GM23338 (cell line): ENCODE measurements at regions not wholly inside any gene's neighbourhood (a gene's known extent, or its start where the extent isn't known, plus 50 kb on each side); places are given as distances from the start of the nearest gene placed in this dataset.

ENCODE experiments used
- ATAC-seq: fragments of 200-7000 bp; cut with Tn5 transposase; 3 replicates; pipeline ENCODE4 v1.9.1; 2020
- DNase-seq: peaks from one replicate; pipeline ENCODE4 v3.0.0-alpha.2; 2015; ENCODE audit warnings: low spot score
- H2AFZ ChIP-seq: fragments of 200-600 bp; sonication (generic); 2 replicates; pipeline ENCODE4 v1.8.0; 2016; ENCODE audit warnings: antibody characterized with exemption, mild to moderate bottlenecking, moderate library complexity
- H3F3A ChIP-seq: fragments of 200-600 bp; sonication (generic); replicated peaks from 2 replicates; pipeline ENCODE4 v1.8.0; 2017; ENCODE audit warnings: antibody characterized with exemption, mixed run types, low read depth
- H3K27ac ChIP-seq: fragments of 200-600 bp; sonication (generic); 2 replicates; pipeline ENCODE4 v1.6.1; 2016; ENCODE audit warnings: low read depth
- H3K27me3 ChIP-seq: fragments of 200-600 bp; sonication (generic); 2 replicates; pipeline ENCODE4 v1.8.0; 2016; ENCODE audit warnings: mild to moderate bottlenecking, mixed run types, moderate library complexity; ENCODE audit not compliant: insufficient read depth
- H3K36me3 ChIP-seq: fragments of 200-600 bp; sonication (generic); 2 replicates; pipeline ENCODE4 v1.8.0; 2016; ENCODE audit warnings: mild to moderate bottlenecking; ENCODE audit not compliant: insufficient read depth
- H3K4me1 ChIP-seq: fragments of 200-600 bp; sonication (generic); 2 replicates; pipeline ENCODE4 v1.8.0; 2016; ENCODE audit warnings: mild to moderate bottlenecking, moderate library complexity; ENCODE audit not compliant: insufficient read depth
- H3K4me2 ChIP-seq: fragments of 200-600 bp; sonication (generic); 2 replicates; pipeline ENCODE4 v1.7.1; 2017; ENCODE audit warnings: mixed run types
- H3K4me3 ChIP-seq: fragments of 200-600 bp; sonication (generic); 2 replicates; pipeline ENCODE4 v1.6.1; 2016; ENCODE audit warnings: mixed run types
- H3K79me2 ChIP-seq: fragments of 200-600 bp; sonication (generic); replicated peaks from 2 replicates; pipeline ENCODE4 v1.8.0; 2017; ENCODE audit warnings: mild to moderate bottlenecking; ENCODE audit not compliant: insufficient read depth
- H3K9me2 ChIP-seq: fragments of 200-600 bp; sonication (generic); 2 replicates; pipeline ENCODE4 v1.8.0; 2017; ENCODE audit not compliant: insufficient read depth
- H4K20me1 ChIP-seq: fragments of 200-600 bp; sonication (generic); replicated peaks from 2 replicates; pipeline ENCODE4 v1.8.0; 2017; ENCODE audit warnings: mild to moderate bottlenecking; ENCODE audit not compliant: insufficient read depth
- H3K27ac Mint-ChIP-seq: 2 replicates; pipeline ENCODE4 v1.8.0; 2020; ENCODE audit warnings: inconsistent platforms, mild to moderate bottlenecking, moderate library complexity, mixed read lengths
- H3K27me3 Mint-ChIP-seq: 3 replicates; pipeline ENCODE4 v1.8.0; 2022; ENCODE audit warnings: low read depth, mild to moderate bottlenecking, moderate library complexity, mixed read lengths, inconsistent platforms; ENCODE audit not compliant: insufficient read depth, poor library complexity
- H3K36me3 Mint-ChIP-seq: 3 replicates; pipeline ENCODE4 v1.8.0; 2021; ENCODE audit warnings: low read depth, mild to moderate bottlenecking, inconsistent platforms, moderate library complexity, mixed read lengths
- H3K4me1 Mint-ChIP-seq: 3 replicates; pipeline ENCODE4 v1.8.0; 2020; ENCODE audit warnings: mild to moderate bottlenecking, inconsistent platforms, mixed read lengths
- H3K4me3 Mint-ChIP-seq: 3 replicates; pipeline ENCODE4 v1.8.0; 2021; ENCODE audit warnings: moderate library complexity, mild to moderate bottlenecking, inconsistent platforms, mixed read lengths
- H3K9me3 Mint-ChIP-seq: 3 replicates; pipeline ENCODE4 v1.8.0; 2020; ENCODE audit warnings: moderate library complexity, mild to moderate bottlenecking, inconsistent platforms, mixed read lengths
- CREB1 ChIP-seq: fragments of 250-450 bp; sonication (Bioruptor Pico); IDR thresholded peaks from 2 replicates; pipeline ENCODE4 v1.5.0; 2020; ENCODE audit warnings: low read depth, mild to moderate bottlenecking, moderate library complexity
- CTCF ChIP-seq, 2 experiments: fragments of 200-600 bp in 1 of 2; sonication (generic) in 1 of 2; conservative IDR thresholded peaks; 2 replicates each; pipeline versions ENCODE4 v1.5.1 to v1.6.1; 2016 to 2017; ENCODE audit warnings: antibody characterized with exemption in 2 of 2, low read depth in 2 of 2, mild to moderate bottlenecking in 2 of 2, moderate library complexity in 1 of 2
- ETS1 ChIP-seq: IDR thresholded peaks from 2 replicates; pipeline ENCODE4 v1.6.1; 2016; ENCODE audit warnings: antibody characterized with exemption
- EZH2 ChIP-seq: fragments of 200-600 bp; sonication (generic); IDR thresholded peaks from one replicate; pipeline ENCODE4 v1.8.0; 2017; ENCODE audit warnings: antibody characterized with exemption, mild to moderate bottlenecking, low read depth; ENCODE audit not compliant: unreplicated experiment
- EZH2phosphoT487 ChIP-seq: fragments of 200-600 bp; sonication (generic); IDR thresholded peaks from one replicate; pipeline ENCODE4 v1.8.1; 2018; ENCODE audit warnings: antibody characterized with exemption; ENCODE audit not compliant: unreplicated experiment
- JUNB ChIP-seq: IDR thresholded peaks from one replicate; pipeline ENCODE4 v1.6.1; 2016; ENCODE audit warnings: antibody characterized with exemption; ENCODE audit not compliant: unreplicated experiment
- NANOG ChIP-seq: IDR thresholded peaks from 2 replicates; pipeline ENCODE4 v1.6.1; 2016; ENCODE audit warnings: antibody characterized with exemption, borderline replicate concordance
- POLR2AphosphoS5 ChIP-seq: IDR thresholded peaks from 2 replicates; pipeline ENCODE4 v1.6.1; 2016; ENCODE audit warnings: antibody characterized with exemption, low read depth
- REST ChIP-seq: IDR thresholded peaks from one replicate; pipeline ENCODE4 v1.6.1; 2018; ENCODE audit warnings: antibody characterized with exemption; ENCODE audit not compliant: unreplicated experiment
- STAT1 ChIP-seq: IDR thresholded peaks from one replicate; pipeline ENCODE4 v1.6.1; 2016; ENCODE audit warnings: antibody characterized with exemption; ENCODE audit not compliant: unreplicated experiment
- ZNF114 ChIP-seq: fragments of 250-450 bp; sonication (Bioruptor Pico); IDR thresholded peaks from 2 replicates; pipeline ENCODE4 v1.5.0; 2020; ENCODE audit warnings: mild to moderate bottlenecking, moderate library complexity
- ZNF331 ChIP-seq: fragments of 250-450 bp; sonication (Bioruptor Pico); IDR thresholded peaks from 2 replicates; pipeline ENCODE4 v1.5.0; 2020; ENCODE audit warnings: low read depth, mild to moderate bottlenecking, moderate library complexity
- TF ChIP-seq, protein P1 (sequence below): fragments of 250-450 bp; sonication (Bioruptor Pico); IDR thresholded peaks from 2 replicates; pipeline ENCODE4 v1.5.0; 2020; ENCODE audit warnings: mild to moderate bottlenecking, moderate library complexity

- no peak for DNase-seq
- Histone ChIP-seq H3K4me3 (no peak overlapping the region), H3K9me2 (peaks cover 14% of the 10 kb centered on the region), H3K36me3 (no peaks in the 10 kb centered on the region), H2AFZ (no peak overlapping the region), H3K27me3 (no peaks in the 10 kb centered on the region), H3K4me2 (no peak overlapping the region), H4K20me1 (no peaks in the 10 kb centered on the region), H3K27ac (peak overlapping the region; percentile 9; the same call in 1 of the 2 replicates), H3F3A (no peaks in the 10 kb centered on the region), H3K4me1 (peaks cover 5% of the 10 kb centered on the region; the same call in 1 of the 2 replicates), H3K79me2 (no peaks in the 10 kb centered on the region)
- Mint-ChIP-seq H3K4me3 (no peak overlapping the region), H3K9me3 (no peaks in the 10 kb centered on the region), H3K36me3 (no peaks in the 10 kb centered on the region), H3K27ac (no peak overlapping the region), H3K4me1 (no peaks in the 10 kb centered on the region), H3K27me3 (peaks cover 2% of the 10 kb centered on the region)
- TF ChIP-seq CTCF (conservative IDR thresholded peaks at IDR 0.05; ENCODE audit: low read depth in 2 of 2), result no peak
- TF ChIP-seq JUNB, result no peak
- TF ChIP-seq EZH2, result no peak
- TF ChIP-seq POLR2AphosphoS5, result no peak
- no peak for TF ChIP-seq ZNF114 (CRISPR knock-in tag)
- no peak for TF ChIP-seq EZH2phosphoT487
- TF ChIP-seq CREB1 (CRISPR knock-in tag), result no peak
- no peak for TF ChIP-seq NANOG
- no peak for TF ChIP-seq REST
- TF ChIP-seq, protein P1, sequence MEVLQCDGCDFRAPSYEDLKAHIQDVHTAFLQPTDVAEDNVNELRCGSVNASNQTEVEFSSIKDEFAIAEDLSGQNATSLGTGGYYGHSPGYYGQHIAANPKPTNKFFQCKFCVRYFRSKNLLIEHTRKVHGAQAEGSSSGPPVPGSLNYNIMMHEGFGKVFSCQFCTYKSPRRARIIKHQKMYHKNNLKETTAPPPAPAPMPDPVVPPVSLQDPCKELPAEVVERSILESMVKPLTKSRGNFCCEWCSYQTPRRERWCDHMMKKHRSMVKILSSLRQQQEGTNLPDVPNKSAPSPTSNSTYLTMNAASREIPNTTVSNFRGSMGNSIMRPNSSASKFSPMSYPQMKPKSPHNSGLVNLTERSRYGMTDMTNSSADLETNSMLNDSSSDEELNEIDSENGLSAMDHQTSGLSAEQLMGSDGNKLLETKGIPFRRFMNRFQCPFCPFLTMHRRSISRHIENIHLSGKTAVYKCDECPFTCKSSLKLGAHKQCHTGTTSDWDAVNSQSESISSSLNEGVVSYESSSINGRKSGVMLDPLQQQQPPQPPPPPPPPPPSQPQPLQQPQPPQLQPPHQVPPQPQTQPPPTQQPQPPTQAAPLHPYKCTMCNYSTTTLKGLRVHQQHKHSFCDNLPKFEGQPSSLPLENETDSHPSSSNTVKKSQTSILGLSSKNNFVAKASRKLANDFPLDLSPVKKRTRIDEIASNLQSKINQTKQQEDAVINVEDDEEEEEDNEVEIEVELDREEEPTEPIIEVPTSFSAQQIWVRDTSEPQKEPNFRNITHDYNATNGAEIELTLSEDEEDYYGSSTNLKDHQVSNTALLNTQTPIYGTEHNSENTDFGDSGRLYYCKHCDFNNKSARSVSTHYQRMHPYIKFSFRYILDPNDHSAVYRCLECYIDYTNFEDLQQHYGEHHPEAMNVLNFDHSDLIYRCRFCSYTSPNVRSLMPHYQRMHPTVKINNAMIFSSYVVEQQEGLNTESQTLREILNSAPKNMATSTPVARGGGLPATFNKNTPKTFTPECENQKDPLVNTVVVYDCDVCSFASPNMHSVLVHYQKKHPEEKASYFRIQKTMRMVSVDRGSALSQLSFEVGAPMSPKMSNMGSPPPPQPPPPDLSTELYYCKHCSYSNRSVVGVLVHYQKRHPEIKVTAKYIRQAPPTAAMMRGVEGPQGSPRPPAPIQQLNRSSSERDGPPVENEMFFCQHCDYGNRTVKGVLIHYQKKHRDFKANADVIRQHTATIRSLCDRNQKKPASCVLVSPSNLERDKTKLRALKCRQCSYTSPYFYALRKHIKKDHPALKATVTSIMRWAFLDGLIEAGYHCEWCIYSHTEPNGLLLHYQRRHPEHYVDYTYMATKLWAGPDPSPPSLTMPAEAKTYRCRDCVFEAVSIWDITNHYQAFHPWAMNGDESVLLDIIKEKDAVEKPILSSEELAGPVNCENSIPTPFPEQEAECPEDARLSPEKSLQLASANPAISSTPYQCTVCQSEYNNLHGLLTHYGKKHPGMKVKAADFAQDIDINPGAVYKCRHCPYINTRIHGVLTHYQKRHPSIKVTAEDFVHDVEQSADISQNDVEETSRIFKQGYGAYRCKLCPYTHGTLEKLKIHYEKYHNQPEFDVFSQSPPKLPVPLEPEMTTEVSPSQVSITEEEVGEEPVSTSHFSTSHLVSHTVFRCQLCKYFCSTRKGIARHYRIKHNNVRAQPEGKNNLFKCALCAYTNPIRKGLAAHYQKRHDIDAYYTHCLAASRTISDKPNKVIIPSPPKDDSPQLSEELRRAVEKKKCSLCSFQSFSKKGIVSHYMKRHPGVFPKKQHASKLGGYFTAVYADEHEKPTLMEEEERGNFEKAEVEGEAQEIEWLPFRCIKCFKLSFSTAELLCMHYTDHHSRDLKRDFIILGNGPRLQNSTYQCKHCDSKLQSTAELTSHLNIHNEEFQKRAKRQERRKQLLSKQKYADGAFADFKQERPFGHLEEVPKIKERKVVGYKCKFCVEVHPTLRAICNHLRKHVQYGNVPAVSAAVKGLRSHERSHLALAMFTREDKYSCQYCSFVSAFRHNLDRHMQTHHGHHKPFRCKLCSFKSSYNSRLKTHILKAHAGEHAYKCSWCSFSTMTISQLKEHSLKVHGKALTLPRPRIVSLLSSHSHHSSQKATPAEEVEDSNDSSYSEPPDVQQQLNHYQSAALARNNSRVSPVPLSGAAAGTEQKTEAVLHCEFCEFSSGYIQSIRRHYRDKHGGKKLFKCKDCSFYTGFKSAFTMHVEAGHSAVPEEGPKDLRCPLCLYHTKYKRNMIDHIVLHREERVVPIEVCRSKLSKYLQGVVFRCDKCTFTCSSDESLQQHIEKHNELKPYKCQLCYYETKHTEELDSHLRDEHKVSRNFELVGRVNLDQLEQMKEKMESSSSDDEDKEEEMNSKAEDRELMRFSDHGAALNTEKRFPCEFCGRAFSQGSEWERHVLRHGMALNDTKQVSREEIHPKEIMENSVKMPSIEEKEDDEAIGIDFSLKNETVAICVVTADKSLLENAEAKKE, result no peak
- TF ChIP-seq ZNF331 (CRISPR knock-in tag), result no peak
- no peak for TF ChIP-seq STAT1
- no peak for TF ChIP-seq ETS1
- no peak for ATAC-seq
These were observed 383.8 kb upstream of the RPS23 start for GRCh38 chr5:82661933-82662332.
